OCI-LY7 (cell line): ENCODE measurements at regions not wholly inside any gene's neighbourhood (a gene's known extent, or its start where the extent isn't known, plus 50 kb on each side); places are given as distances from the start of the nearest gene placed in this dataset.

Source experiments
- BruUV-seq: library from RNA; stranded (reverse); fragments of 400-500 nt; replicated peaks from 2 replicates; lab custom pipeline; 2021; lab: Mats Ljungman, UMichigan
- CTCF ChIA-PET: fragments of 300-600 bp; sonication (Branson Sonifier 250); formaldehyde crosslinking; loops from one replicate; lab custom pipeline; 2022; ENCODE audit warnings: antibody characterized with exemption; ENCODE audit not compliant: unreplicated experiment; lab: Charles Lee
- POLR2A ChIA-PET: fragments of 300-600 bp; sonication (Branson Sonifier 250); formaldehyde crosslinking; loops from one replicate; lab custom pipeline; 2022; ENCODE audit warnings: antibody characterized with exemption; lab: Charles Lee
- DNase-seq: peaks from one replicate; pipeline ENCODE4 v3.0.0-alpha.2; 2015; ENCODE audit warnings: low spot score
- H2AFZ ChIP-seq: fragments of 200-600 bp; sonication (generic), shearing (Covaris generic); 2 replicates; pipeline ENCODE4 v1.6.1; 2014; ENCODE audit warnings: mild to moderate bottlenecking, antibody characterized with exemption, low read length, moderate library complexity
- H3K27ac ChIP-seq: fragments of 200-600 bp; sonication (generic); 2 replicates; pipeline ENCODE4 v1.5.1; 2014; ENCODE audit warnings: mixed run types, low read depth, mild to moderate bottlenecking, moderate library complexity, low read length, inconsistent platforms; ENCODE audit not compliant: poor library complexity, severe bottlenecking
- H3K36me3 ChIP-seq: fragments of 200-600 bp; sonication (generic); 2 replicates; pipeline ENCODE4 v1.6.1; 2014; ENCODE audit warnings: mild to moderate bottlenecking, antibody characterized with exemption, low read length, moderate library complexity, mixed read lengths; ENCODE audit not compliant: insufficient read depth
- H3K4me1 ChIP-seq: fragments of 200-600 bp; sonication (generic); 2 replicates; pipeline ENCODE4 v1.5.1; 2014; ENCODE audit warnings: mild to moderate bottlenecking, low read length; ENCODE audit not compliant: insufficient read depth, poor library complexity, severe bottlenecking
- H3K4me2 ChIP-seq: fragments of 200-600 bp; sonication (generic); 2 replicates; pipeline ENCODE4 v1.6.1; 2014; ENCODE audit warnings: mild to moderate bottlenecking, low read length
- H3K4me3 ChIP-seq: fragments of 200-600 bp; sonication (generic); 2 replicates; pipeline ENCODE4 v1.5.1; 2014; ENCODE audit warnings: mild to moderate bottlenecking, low read depth, low read length; ENCODE audit not compliant: poor library complexity, severe bottlenecking
- H3K79me2 ChIP-seq: fragments of 200-600 bp; sonication (generic); 2 replicates; pipeline ENCODE4 v1.6.1; 2016; ENCODE audit warnings: low read depth, mild to moderate bottlenecking, low read length, moderate library complexity, mixed read lengths; ENCODE audit not compliant: insufficient read depth
- H3K9me2 ChIP-seq: fragments of 200-600 bp; sonication (generic); 2 replicates; pipeline ENCODE4 v1.6.1; 2016; ENCODE audit warnings: mild to moderate bottlenecking, low read length, mixed read lengths; ENCODE audit not compliant: insufficient read depth
- H3K9me3 ChIP-seq: fragments of 200-600 bp; sonication (generic); 2 replicates; pipeline ENCODE4 v1.6.1; 2014; ENCODE audit warnings: mild to moderate bottlenecking, mixed run types, low read length, mixed read lengths
- H4K20me1 ChIP-seq: fragments of 200-600 bp; sonication (generic); 2 replicates; pipeline ENCODE4 v1.6.1; 2014; ENCODE audit warnings: mild to moderate bottlenecking, antibody characterized with exemption, low read length, moderate library complexity, mixed read lengths; ENCODE audit not compliant: insufficient read depth
- CTCF ChIP-seq: fragments of 200-600 bp; sonication (generic); conservative IDR thresholded peaks from 2 replicates; pipeline ENCODE4 v1.5.1; 2014; ENCODE audit warnings: mild to moderate bottlenecking, antibody characterized with exemption, low read length, moderate library complexity, mixed read lengths
- EZH2phosphoT487 ChIP-seq: fragments of 200-600 bp; sonication (generic); IDR thresholded peaks from 2 replicates; pipeline ENCODE4 v1.6.1; 2018; ENCODE audit warnings: low read depth, borderline replicate concordance, mild to moderate bottlenecking, mixed run types, antibody characterized with exemption, low read length, moderate library complexity, mixed read lengths
- intact Hi-C: fragments of 100-400 bp; cut with micrococcal nuclease; formaldehyde crosslinking; loops from one replicate; pipeline ENCODE4 v1.10.0; 2022; ENCODE audit not compliant: unreplicated experiment

- ChIA-PET POLR2A (no interaction called here), CTCF (no interaction called here)
- H3K4me1 ChIP-seq, result no peaks in the 10 kb centered on the region
- H4K20me1 ChIP-seq, result no peaks in the 10 kb centered on the region
- H2AFZ ChIP-seq, result no peak overlapping the region
- H3K9me2 ChIP-seq, result no peaks in the 10 kb centered on the region
- no peaks in the 10 kb centered on the region for H3K9me3 ChIP-seq
- H3K4me2 ChIP-seq, result no peak overlapping the region
- no peak overlapping the region for H3K4me3 ChIP-seq
- no peaks in the 10 kb centered on the region for H3K79me2 ChIP-seq
- no TSS peak for BruUV-seq
- DNase-seq, result no peak
- no peaks in the 10 kb centered on the region for H3K36me3 ChIP-seq
- TF ChIP-seq CTCF (no peak), EZH2phosphoT487 (no peak)
- no peak overlapping the region for H3K27ac ChIP-seq
- intact Hi-C loops, result no loop called here
These were observed 95.6 kb upstream of the JUN start for GRCh38 chr1:58879464-58879863.

GRCh38 chr1:58880592-58880991 lies 96.7 kb upstream of the JUN start:
- CTCF ChIA-PET, result no interaction called here
- TF ChIP-seq EZH2phosphoT487, result no peak
- TF ChIP-seq CTCF, result no peak
- H3K9me2 ChIP-seq, result no peaks in the 10 kb centered on the region
- no peaks in the 10 kb centered on the region for H3K79me2 ChIP-seq
- H2AFZ ChIP-seq, result no peak overlapping the region
- no peaks in the 10 kb centered on the region for H4K20me1 ChIP-seq
- no peak overlapping the region for H3K4me2 ChIP-seq
- no peak for DNase-seq
- POLR2A ChIA-PET, result interaction anchor here (0.6 kb wide), 1 partner anchor 9 kb away, joined by 3 read pairs; no protein-coding TSS in a partner anchor
- BruUV-seq, result no TSS peak
- no peak overlapping the region for H3K4me3 ChIP-seq
- no peaks in the 10 kb centered on the region for H3K9me3 ChIP-seq
- intact Hi-C loops, result no loop called here
- H3K4me1 ChIP-seq, result no peaks in the 10 kb centered on the region
- no peak overlapping the region for H3K27ac ChIP-seq
- H3K36me3 ChIP-seq, result no peaks in the 10 kb centered on the region

- POLR2A ChIA-PET, result interaction anchor here (0.6 kb wide), 1 partner anchor 8 kb away, joined by 3 read pairs; no protein-coding TSS in a partner anchor
- no peak overlapping the region for H3K27ac ChIP-seq
- no peaks in the 10 kb centered on the region for H3K4me1 ChIP-seq
- no peaks in the 10 kb centered on the region for H3K36me3 ChIP-seq
- H3K79me2 ChIP-seq, result no peaks in the 10 kb centered on the region
- no peak for DNase-seq
- no peaks in the 10 kb centered on the region for H3K9me2 ChIP-seq
- H3K4me2 ChIP-seq, result no peak overlapping the region
- no peaks in the 10 kb centered on the region for H4K20me1 ChIP-seq
- no TSS peak for BruUV-seq
- CTCF ChIA-PET, result no interaction called here
- no peak overlapping the region for H2AFZ ChIP-seq
- H3K9me3 ChIP-seq, result no peaks in the 10 kb centered on the region
- no peak overlapping the region for H3K4me3 ChIP-seq
- intact Hi-C loops, result no loop called here
- TF ChIP-seq EZH2phosphoT487, result no peak
- TF ChIP-seq CTCF, result no peak
These were observed 97.7 kb upstream of the JUN start for GRCh38 chr1:58881471-58881994.
